HuH-7 (cell line): ENCODE measurements at regions not wholly inside any gene's neighbourhood (a gene's known extent, or its start where the extent isn't known, plus 50 kb on each side); places are given as distances from the start of the nearest gene placed in this dataset.

ENCODE experiments used
- DNase-seq: peaks from one replicate; pipeline ENCODE4 v3.0.0; 2011; ENCODE audit warnings: low spot score

DNA sequence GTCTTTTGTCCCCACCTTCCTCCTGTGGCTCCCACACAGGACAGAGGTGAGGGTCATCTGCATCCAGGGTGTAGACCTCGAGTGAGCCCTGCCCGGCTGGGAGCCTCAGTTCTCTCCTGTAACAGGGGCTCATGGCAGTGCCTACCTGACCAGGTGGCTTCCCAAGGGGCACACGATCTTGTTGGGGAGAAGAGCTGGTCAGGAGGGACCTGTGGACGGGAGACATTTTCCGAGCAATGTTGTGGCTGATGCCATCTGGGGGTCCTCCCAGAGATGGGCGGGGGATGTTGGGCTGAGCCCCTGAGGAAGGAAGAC is 51.9 kb downstream of the CEBPB start:
- no peak for DNase-seq

DNA sequence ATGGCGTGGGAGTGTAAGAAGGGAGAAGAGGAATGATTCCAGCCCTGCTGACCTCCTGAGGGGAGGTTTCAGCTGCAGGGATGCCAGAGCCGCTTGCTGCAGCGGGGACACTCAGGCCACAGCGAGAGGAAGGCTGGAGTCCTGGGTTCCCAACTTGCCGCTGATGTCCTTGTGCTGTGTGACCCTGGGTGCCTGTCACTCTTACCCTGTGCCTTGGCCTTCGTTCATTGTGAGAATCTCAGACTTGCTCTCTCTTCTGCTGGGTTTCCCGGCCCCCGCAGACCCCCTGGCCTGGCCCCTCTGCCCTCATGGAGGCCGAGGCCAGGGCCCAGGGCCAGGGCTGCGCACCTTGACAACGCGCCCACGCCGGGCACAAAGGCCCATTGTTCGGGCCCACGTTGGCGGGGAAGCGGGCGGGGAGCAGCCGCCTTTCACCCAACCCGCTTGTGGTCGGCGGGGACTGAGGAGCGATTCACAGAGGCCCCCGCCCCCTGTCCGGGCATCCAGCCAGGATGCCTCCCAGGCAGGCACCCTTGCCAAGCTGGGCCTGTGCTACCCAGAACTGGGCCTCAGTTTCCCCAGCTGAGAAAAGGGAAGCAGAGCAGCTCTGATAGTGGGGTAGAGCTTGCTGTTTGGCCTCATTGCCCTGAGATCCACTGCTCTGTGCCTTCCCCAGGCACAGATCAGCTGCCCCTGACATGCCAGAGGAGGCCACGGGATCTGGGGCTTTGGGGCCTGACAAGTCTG is 52.4 kb downstream of the CEBPB start:
- no peak for DNase-seq

DNA sequence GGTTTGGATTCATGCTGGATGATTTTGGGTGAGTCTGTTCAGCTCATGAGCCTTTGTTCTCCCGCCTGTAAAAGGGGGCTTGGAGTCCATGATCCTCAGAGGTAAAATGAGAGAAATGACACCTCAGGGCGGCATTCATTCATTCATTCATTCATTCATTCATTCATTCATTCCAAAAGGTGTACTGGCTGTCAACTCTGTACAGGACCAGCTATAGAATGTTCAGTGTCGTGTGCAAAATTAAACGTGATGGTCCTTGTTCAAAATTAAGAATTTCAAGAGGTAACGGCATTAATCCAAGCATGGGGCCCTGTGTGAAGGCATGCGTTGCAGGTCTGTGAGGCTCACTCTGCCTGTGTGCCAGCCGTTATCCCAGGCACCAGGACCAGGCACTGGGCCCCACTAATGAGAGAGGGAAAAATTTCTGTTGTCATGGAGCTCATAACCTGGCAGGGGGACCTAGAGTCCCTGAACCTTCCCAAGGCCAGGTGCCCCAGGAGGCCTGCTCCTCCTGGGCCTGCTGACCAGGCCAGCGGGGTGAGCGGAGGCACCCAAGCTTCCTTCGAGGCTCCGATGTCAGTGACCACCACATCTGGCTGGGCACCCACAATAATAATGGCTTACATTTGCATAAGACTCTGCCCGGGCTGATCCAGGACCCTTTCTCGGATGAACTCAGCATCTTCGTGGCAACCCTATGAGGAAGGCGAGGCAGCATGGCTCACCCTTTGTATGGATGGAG is 53.2 kb downstream of the CEBPB start:
- DNase-seq = no peak

DNA sequence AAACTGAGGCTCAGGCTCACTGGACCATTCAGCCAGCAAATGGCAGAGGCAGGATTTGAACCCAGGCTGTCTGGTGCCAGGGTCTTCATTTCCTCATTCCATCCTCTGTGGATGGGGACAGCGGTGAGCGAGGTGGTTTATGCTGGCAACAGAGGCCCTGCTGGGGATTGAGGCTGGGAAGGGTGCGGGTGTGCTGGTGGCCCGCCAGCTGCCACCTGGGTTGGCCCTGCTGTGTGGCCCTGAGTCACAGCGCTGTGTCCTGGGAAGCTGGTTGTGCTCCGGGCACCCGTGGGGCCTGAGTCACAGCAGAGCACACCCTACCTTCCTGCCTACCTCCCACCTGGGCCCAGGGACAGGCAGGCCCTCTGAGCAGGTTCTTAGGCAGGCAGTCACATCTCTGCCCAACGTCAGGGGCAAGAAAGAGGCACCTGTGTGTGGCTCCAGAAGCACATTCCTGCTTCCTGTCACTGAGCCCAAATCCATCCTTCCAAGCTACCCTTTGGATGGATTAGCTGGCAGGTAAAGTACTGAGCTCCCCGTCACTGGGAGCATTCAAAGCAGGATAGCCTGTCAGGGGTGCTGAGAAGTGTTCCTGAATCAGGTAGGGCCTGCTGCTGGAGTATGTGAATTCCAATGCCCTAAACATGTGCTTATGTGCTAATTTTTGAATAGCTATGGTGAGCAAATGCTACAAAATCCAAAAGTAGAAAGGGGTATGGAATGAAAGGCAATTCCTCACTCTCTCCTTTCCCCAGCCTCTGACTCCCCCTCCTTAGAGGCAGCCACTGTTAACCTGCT is 53.9 kb downstream of the CEBPB start:
- no peak for DNase-seq

DNA sequence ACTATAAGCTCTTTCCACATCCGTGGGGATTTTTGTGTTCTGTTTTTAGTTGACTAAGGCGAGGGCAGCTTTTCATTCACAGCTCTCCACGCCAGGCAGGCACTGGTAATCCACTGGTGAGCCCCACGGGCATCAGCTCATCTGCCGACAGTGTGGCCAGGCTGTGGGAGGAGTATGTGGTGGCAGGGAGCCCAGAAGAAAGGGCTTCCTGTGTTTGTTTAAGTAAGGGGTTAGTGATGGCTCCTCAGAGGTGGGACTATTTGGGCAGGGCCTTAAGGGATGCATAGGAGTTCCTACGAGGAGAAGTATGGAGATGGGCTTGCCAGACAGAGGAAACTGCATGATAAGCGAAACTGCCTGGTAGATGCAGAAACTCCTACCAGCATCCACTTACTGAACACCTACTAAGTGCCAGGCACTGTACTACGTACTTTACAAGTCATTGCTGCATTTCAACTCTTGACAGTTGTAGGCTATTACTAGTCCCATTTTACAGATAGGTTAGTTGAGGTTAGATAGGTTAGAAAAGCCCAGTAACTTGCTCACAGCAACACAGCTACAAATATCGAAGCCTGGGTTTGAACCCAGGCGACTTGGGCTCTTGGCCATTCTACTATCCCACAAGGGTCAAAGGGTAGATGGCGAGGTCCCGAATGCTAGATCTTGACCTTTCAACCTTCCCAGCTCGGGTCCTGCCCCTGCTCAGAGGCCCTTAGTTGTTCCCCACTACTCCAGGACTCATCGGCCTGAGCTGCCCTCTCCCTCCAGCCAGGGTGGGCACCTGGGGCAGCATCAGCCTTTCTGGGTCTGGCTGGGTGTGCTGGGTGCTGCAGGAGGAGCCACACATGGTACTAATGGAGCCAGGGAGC is 55.1 kb downstream of the CEBPB start:
- no peak for DNase-seq

DNA sequence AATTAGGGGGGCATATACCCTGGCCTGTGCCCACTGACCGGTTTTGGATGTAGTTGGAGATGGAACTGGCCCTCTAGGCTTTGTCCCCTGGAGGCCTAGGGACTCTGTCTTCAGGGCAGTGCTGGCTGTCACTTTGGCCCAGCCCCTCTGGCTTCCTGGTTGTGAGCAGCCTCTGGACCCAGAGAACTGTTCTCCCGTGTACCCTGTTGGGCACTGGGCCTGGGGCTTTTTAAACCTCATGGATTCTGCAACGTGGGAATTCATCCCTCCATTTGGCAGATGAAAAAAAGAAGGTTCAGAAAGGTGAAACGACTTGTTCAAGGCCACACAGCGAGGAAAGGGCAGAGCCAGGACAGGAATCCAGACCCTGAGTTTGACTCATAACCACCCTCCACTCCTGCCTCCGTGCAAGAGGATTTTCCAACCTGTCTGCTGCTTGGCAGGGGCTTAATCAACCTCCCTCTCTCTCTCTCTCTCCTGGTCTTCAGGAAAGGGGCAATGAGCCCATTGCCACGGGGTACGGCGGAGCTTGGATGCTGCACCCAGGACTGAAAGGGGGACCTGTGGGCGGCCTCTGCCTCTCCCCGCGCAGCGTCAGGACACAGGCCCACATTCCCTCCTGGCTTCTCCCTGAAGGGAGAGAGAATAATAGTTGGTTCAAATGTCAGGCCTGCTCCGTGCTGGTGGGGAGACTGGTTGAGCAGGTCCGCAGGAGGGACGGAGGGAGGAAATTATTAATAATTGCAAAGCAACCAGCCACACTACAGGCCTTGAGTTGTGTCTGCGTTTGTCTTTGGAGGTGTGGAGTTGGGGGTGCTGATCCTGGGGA is 56.0 kb downstream of the CEBPB start:
- DNase-seq = no peak

DNA sequence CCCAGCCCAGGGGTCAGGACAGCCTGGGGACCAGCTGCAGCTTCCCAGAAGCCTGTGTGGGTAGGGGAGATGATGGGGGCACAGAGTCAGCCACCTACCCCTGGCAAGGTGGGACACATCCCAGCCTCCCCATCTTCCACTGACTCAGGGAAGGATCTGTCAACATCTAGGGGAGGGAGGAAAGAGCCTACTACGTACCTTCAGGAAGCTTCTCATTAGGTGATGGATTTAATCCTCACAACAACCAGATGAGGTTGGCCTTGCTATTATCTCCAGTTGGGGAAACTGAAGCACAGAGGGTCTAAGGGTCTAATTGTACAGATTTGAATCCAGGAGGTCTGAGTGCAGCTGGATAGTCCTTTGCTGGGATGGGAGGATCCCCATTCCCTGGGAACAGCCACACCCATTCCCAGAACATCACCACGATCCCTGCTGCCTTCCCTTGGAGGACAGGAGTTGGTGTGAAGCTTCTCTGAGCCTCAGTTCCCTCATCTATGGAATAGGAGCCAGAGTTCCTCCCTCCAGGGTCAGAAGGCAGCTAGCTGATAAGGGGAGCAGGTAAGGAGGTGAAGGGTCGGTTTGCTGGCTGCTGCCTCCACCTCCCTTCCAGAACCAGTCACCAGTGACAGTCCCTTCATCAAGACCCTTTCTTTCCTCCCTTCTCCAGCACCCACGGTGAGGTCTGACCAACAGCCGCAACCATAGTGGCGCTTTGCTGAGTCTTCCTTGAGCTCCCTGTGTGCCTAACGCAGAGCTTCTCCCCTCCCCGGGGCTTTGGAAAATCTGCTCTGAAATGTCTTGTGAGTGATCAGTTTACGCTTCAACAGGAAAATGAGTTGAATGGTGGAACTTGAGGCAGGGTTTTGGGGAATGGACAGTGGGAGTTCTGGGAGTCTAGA is 56.8 kb downstream of the CEBPB start:
- no peak for DNase-seq

DNA sequence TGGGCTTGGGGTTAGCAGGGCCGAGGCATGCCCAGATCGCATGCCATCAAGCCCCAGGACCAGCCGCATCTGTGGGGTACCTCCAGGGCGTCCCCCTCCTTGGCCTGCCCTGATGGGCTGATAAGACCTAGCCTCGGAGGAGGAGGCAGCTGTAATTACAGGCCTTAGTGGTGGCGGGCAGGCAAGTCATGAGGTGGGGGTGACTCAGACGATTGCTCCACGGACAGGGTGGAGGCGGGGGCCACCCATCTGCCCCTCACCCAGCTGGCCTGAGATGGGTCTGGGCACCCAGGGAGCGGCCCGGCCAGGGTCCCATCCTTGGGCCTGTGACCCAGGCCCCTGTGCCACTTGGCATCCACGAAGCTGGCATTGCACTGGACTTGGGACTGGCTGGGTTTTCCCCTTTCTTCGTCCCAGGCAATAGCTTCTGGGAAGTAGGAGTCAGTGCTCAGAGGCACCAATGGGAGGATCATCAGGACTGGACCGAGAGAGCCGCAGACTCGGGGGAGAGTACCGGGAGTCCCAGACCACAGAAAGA is 57.5 kb downstream of the CEBPB start:
- DNase-seq = no peak

DNA sequence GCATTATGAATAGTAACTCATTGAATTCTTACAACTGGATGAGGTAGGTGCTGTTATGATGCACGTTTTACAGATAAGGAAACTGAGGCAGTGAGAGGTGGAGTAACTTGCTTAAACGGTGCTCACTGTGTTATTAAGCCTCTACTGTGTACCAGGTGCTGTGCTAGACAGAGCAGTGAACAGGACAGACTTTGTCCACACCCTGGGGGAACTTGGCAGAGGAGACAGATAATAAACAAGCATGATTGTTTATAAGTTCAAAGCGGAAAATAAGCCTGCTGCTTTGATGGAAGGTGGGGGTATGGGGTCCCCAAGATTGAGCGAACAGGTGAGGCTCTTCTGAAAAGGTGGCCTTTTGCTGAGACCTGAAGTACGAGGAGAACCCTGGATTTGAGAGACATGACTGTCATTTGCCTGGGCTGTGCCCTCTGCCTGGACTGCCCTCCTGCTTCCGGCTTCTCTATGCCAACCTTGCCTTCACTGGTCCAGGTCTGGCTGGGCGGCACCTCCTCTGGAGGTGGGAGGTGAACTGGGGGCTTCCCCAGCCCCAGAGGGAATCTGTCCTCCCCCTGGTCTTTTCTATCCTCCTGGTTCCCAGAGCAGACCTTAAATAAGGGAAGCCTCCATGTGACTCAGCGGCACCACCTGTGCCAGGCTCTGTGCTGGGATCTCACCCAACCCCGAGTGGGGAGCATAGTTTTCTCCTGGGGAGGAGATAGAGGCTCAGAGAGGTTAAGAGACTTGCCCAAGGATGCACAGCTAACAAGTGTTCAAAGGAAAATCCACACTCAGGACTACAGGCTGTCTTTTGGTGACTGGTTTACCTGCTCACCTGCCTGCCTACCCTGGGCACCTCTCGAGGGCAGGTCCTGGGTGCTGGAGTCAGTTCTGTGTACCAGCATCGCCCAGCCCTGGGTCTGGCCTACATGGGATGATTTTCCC is 59.1 kb downstream of the CEBPB start:
- DNase-seq = no peak

DNA sequence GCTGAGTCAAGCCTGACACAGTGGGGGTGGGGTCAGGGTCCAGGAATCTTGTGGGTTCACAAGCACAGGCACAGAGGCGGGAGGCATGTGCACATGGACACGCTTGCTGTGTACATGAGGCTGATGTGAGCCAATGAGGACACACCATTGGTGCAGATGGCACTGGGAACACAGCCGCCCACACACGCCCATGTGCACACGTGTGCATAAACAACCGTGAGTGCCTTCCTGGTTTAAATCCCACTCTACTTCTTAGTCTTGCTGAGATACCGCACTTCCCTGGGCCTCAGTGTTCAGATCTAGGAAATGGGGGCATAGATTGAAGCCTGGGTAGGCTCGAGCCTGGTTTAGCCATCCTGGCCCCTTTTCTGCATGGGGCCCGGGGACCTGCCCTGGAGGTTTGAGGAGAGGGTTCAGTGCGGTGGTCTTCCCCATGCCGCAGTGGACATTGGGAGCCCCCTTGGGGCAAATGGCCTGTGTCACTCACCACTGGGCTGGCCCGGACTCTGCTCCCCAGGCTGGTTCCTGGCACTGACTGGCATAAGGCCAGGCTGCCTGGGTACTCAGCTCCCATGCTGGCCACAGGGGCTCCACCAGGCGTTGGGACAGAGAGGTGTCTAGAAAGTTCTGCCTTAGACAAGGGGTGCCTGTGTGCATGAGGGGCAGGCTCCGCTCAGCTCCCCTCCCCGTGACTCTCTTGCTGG is 60.2 kb downstream of the CEBPB start:
- no peak for DNase-seq

DNA sequence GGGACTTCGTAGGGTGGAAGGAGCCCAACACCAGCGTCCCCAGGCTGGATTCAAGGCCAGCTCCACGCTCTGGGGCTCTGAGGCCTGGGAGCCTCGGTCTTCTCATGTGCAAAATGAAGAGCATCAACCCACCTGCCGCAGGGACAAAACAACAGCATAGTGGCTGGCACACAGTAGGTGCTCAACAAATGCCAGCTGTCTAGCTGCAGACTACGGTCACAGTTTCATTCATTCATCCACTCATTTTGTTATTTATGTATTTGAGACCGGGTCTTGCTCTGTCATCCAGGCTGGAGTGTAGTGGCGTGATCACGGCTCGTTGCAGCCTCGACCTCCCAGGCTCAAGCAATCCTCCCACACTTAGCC is 60.7 kb downstream of the CEBPB start:
- DNase-seq = no peak

DNA sequence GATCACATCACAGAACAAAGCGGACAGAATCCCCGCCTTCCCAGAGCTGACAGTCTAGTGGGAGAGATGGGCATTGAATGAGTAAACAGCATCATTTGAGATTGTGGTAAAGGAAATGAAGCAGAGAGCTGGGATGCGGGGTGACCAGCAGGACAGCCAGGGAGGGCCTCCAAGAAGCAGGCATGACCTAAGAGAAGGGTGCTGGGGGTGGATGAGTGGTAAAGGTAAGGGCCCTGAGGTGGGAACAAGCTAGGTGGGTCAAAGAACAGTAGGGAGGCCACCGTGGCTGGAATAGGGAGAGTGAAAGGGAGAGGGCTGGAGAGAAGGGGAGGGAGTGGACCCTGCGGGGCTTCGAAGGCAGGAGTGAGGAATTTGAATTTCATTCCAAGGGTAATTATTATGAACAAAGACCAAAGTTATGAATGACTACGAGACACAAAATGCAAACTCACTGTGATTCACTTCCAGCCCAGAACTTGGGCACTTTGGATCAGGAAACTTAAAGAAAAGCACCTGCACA is 61.4 kb downstream of the CEBPB start:
- no peak for DNase-seq

DNA sequence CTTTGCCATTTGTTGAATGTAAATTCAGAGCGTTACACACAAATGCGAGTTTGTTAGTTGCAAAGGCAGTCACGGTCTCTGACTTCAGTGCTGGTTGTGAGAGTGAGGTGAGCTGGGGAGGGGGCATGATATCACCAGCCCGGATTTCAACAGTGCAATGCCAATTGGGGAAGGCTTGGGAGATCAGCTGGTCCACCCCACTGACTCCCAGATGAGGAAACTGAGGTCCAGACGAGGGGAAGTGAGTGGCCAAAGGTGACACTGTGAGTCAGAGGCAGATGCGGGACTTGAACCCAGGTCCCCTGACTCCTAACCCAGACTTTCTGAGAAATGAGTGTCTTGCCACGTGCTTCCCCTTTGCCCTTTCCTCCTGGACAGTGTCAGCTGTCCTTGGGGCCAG is 62.1 kb downstream of the CEBPB start:
- no peak for DNase-seq

DNA sequence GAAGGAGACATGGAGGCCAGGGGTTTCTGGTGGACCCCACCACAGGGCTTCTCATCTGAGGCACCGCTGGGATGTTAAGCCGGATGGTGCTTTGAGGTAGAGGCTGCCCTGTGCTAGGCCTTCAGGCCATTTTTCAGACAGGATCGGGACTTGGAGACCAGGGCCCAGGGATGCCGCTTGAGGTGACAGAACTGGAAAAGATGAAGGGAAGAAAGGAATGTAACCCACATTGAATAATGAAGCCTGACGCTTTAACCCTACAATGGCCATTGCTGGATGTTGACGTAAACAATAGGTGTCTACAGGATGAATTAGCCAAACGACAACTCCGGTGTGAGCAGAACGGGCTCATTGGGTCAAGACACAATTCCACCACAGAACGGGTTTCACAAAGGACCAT is 62.5 kb downstream of the CEBPB start:
- no peak for DNase-seq

DNA sequence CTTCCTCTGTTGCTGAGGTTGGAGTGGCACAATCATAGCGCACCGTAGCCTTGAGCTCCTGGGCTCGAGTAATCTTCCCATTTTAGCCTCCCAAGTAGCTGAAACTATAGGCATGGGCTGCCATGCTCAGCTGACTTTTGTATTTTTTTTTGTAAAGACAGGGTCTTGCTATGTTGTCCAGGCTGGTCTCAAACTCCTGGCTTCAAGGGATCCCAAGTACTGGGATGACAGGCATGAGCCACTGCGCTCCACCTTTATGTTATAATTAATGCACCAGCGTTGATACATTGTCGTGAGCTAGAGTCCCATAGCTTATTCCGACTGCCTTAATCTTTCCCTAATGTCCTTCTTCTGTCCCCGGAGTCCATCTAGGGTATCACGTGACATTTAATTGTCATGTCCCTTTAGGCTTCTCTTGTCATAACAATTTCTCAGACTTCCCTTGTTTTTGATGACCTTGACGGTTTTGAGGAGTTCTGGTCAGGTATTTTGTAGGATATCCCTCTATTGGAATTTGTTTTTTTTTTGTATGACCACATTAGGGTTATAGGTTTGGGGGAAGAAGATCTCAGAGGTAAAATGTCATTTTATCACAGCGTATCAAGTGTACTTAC is 63.9 kb downstream of the CEBPB start:
- no peak for DNase-seq

DNA sequence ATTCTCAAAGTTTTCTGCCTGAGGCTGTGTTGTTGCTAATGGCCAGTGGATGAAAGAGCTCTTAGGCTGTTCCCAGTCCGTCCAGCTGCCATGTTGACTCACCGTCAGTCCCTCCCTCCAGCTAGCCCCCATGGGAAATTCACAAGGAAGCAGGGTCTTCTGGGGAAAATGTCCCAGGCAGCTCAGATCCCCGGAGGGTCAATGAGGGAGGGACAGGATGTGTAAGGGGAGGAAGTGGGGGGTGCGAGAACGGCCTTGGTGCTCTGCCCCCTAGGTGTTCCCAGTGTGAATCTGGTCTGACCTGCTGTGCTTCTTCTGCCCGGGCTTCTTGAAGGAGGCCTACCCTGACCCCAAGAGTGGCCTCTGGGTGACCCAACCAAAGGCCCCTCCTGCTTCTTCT is 65.9 kb downstream of the CEBPB start:
- no peak for DNase-seq

DNA sequence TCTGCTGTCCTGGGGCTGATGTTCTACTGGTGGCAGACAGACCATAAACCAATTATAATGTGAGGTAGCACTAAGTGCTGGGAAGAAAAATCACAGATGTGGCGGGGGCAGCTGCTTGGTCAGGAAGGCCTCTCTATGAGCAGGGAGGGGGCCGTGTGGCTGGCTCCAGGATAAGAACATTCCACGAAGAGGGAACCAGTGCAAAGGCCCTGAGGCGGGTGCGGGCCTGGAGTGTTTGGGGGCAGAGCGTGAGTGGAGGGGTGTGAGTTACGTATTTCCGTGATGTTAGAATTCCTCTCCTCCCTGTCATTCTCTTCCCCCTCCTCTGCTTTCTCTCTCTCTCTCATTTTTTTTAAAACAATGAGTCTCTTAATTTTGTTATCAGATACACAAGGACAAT is 67.2 kb downstream of the CEBPB start:
- no peak for DNase-seq
